Stromal cell of bone marrow (primary cell): ENCODE measurements at regions not wholly inside any gene's neighbourhood (a gene's known extent, or its start where the extent isn't known, plus 50 kb on each side); places are given as distances from the start of the nearest gene placed in this dataset.

Source experiments
- DNase-seq: peaks from one replicate; pipeline ENCODE4 v3.0.0-alpha.2; 2012; ENCODE audit warnings: low read depth

DNA sequence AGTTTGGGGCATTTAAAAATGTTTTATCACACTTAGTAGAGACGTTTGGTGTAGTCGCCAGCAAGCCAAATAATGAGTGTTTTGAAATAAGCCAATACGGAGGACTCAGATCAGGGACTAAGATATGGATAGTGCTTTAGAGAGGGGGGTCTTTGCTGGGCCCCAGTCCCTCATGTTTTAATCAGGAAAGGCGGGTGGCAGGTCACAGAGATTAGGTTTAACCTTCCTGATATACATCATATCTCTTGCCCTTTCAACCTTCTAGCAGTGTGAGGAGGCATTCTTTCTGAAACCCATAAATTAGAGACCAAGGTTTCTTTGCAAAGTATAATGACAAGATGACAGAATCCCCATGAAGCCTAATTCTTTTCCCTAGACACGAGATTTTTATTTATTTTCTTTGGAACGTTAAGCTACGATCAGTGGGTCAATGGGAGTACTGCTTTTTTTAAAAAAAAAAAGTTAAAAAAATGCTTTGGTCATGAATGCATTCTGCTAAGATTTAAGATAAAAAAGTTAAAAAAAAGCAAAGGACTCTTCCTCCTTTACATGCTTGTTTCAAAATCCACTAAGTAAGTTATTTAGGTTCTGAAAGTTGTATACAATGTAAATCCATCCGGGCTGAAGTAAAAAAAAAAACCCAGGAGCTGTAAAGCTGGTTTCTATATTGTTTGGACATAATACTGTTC, 572.1 kb upstream of the SALL1 start:
- DNase-seq, result no peak

DNA sequence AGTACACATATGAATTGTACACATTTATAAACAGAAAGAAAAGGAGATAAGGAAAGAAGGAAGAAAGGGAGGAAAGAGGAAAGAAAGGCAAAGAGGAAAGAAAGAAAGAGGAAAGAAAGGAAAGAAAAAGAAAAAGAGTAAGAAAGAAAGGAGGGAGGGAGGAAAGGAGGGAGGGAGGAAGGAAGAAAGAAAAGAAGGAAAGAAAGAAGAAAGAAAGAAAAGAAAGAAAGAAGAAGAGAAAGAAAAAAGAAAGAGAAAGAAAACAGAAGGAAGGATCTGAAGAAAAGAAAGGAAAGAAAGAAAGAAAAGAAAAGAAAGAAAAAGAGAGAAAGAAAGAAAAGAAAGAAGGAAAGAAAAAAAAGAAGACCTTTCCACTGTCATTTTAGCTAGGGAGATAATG, 571.4 kb upstream of the SALL1 start:
- no peak for DNase-seq

DNA sequence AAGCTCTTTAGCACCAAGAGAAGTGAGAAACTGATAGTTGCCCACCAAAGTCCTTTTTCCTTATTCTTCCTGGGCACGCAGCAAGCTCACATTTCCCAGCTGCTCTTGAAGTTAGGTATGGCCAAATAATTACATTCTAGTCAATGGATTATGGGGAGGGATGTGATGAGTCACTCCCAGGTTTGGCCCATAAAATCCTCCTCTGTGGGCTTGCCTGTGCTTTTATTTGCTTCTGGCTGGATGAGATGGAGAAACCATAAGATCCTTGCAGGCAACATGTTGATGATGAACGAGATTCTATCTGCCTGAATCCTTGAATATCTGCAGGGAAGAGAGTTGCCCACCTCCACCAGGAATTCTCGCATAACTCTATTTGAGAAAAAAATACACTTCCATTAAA, 568.3 kb upstream of the SALL1 start:
- DNase-seq, result no peak

DNA sequence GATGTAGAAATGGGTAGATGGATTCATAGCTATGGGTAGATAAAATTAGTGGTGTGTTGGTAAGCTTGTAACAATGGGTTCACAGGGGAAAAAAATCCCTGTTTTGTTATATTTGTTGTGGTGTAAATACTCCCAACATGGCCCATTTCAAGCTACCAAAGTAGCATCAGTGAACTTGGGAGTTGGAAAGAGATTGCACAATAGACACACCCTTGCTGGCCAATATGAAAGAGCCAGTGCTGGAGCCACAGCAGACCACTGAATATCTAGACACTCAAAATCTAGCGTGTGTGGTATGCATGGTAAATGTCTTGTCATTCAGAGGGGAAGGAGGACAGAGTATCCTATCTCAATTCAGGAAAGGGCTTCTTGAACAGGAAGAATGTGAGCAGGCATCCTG, 565.1 kb upstream of the SALL1 start:
- DNase-seq, result no peak

DNA sequence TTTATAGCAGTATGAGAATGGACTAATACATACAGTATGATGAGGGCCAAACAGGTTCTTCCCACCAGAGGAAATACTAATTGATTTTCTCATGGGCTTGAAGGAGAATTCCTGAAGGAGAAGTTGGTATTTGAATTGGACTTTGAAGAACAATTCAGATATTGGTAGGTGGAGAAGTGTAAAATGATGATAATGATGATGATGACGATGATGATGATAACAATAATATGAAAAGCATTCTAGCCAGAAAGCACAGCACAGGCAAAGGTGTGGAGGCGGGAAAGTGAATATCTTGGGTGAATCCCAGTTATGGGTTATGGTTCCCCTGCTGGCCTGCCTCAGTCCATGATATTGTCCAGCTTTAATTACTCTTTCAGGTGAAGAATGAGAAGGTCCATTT, 562.4 kb upstream of the SALL1 start:
- no peak for DNase-seq

DNA sequence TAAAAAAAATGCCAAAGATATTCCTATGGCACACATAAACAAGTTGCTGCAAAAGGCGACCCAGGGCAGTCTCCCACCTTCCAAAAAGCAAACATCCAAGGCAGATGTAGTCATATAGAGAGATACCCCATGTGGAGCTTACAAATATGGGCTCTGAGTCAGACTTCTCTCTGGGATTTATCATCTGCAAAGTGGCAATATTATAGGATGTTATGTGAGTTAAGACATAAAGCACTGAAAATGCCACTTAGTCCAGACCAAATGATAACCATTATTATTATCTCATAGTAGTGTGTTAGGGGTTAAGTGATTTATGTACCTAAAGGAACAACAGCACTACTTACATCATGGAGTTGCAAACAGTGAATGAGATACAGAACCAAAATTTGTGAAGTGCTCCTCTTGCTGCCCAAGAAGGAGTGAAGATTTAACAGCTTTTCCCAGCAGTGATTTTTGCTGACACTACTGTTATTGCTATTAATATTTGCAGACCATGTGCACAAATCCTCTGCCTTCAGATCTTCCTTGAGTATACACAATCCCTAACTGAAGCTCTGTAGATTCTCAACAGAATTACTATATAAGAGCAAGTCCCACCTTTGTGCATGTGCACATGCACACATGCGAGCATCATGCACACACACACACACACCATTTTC, 560.0 kb upstream of the SALL1 start:
- DNase-seq, result no peak

DNA sequence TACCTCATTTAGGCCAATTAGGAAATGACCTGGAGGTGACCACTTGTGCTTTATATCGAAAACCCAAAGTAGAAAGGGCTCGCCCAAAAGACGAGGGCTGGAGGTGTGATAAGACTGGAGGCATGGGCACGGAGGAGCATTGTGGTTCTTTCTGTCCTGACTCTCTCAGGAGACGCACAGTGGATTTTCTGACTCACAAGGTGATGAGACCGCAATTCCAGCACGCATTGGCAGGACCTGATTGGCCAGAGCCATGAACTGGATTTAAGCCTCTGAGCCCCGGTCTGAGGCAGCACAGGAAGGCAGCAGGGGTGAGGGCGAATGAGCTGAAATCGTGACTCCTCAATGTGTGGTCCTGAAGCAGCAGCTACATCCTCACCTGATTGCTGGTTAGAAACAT, 559.1 kb upstream of the SALL1 start:
- DNase-seq, result no peak

DNA sequence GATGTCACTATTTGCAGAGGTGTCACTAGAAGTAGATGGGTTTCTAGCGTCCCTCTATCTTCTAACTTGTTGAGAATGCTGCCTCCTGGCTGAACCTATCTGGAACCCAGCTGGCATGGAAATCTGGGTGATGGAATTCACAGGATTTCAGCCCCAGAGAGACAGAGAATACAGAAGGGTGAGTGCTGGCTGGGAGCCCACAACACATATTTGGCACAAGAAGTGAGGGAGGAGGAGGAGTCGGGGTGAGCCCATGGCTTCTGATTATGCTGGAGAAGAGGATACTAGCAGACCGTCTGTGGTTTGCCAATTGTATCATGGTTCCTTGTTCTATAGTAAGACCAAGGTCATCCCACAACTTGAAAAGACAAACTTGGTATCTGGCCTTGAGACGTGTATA, 557.8 kb upstream of the SALL1 start:
- no peak for DNase-seq

DNA sequence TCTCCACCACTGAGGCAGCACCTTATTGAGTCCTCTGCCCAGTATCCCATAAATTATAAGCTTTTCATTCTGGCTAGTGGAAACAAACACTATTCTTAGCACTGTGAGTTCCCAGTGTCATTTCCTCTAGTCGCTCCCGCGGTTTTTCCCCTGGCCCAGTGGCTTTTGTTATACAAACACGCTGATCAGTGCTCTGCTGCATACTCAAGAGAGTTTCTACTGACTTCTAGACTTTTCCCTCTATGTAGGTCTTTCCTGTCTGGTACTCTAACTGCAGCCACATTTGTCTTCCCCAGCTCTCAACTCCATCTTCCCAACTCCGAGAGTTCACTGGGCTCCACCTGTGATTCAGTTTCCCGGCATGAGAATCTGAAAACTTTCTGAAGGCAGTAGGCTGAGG, 556.6 kb upstream of the SALL1 start:
- DNase-seq, result no peak

DNA sequence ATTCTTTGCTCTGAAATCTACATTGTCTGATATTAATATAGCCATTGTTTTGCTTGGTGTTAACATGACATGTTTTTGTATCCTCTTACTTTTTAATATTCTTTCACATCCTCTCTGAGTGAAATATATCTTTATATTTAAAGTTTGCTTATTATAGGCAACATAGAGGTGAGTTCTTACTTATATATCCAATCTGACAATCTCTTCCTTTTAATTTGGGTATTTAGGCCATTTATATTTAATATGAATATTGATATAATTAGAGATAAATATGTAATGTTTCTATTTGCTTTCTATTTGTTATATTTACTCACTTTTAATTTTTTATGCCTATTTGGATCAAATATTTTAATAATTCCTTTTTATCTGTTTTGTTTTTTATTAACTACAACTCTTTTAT, 554.1 kb upstream of the SALL1 start:
- no peak for DNase-seq

DNA sequence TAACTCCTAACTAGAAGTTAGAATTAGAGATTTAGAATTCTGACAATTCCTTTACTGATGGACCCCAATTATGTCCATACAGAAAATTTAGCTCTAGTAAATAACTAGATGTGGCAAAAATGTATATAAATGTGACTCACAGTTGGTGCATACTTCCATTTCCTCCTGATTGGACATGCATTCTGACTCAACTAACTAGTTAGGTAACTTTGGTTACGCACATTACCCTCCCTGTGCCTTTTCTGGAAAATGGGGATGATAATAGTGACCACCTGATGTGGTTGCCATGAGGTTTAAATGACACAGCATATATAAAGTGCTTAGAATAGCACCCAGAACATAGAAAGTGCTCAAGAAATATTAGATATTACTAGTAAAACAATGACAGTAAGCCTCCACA, 550.0 kb upstream of the SALL1 start:
- DNase-seq, result no peak

DNA sequence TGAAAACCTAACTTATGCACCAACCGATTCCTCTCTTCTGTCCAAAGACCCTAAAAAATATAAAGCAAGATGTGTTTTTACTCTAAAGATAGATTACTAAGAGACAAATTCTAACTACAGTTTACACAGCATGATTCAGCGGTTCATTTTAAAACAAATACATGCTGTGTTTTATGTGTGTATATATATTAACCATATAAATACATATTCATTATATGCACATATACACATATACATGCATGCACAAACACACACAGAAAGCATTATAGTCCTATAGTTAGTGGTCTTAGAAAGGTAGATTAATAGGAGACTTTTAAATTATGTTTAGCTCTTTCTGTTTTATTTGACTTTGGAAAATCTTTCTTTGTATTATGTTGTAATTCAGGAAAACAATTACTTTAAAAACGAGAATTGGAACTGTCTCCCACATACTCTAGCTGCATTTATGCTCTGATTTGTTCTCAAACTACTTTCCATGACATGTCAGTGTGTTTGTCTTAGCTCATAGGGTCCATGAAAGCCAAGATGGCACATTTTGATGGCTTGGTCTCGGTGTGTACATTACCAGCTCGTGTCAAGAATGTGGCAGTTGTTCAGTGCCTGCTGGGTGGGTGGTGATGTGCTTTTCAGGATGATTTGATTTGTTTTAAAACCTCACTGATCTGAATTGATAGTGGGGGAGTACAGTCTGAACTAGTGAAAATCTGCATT, 548.8 kb upstream of the SALL1 start:
- DNase-seq, result no peak

DNA sequence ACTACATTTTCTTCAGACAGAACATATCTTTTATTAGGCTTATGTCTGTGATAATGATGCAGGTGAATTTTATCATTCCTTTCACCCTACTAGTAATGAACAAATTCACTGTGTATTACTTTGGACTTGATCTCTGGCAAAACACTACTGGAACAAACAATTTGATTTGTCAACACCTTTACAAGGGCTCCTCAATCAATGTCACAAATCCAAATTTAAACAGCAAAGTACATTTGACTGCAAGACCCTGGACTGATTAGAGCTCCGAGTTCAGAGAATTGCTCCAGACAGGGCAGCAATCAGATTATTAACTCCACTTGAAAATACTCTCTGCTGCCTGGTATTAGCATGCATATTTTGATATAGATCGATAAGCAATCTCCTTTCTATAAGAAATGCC, 547.6 kb upstream of the SALL1 start:
- DNase-seq, result no peak

DNA sequence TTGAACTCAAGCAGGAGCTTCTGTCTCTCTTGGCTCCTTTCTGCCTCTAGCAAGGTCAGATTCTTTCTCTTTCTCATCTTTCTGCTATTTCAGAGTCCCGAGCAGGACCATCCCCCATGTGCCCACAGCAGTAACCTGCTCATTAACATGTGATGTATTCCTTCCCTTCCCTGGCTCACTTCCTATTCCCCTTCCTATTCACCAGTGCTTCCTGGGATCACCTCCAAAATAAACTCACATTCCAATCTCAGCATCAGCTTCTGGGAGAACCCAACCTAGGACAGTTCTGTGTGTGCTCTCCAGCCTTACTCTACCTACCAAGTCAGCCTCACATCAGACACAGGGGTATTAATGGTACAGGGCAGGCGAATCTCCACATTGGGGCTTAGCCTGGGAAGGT, 546.4 kb upstream of the SALL1 start:
- DNase-seq, result no peak

DNA sequence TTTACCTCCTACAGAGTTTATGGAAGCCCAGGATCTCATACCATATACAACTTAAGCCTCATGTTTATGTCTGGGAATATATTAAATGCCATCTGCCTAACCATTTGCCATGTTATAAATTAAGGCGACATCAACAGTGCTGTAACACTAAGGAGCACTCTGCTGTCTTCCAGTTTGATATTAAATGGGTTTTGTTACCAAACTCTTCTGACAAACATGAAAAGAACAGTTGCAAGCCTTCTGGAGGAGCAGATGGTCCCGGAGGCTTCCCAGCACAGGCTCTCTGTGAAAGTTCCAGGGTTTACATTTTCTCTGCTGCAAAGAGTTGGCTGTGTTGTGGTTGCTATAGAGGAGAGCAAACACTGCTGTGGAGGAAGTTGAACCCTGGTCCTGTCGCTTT, 545.3 kb upstream of the SALL1 start:
- no peak for DNase-seq

DNA sequence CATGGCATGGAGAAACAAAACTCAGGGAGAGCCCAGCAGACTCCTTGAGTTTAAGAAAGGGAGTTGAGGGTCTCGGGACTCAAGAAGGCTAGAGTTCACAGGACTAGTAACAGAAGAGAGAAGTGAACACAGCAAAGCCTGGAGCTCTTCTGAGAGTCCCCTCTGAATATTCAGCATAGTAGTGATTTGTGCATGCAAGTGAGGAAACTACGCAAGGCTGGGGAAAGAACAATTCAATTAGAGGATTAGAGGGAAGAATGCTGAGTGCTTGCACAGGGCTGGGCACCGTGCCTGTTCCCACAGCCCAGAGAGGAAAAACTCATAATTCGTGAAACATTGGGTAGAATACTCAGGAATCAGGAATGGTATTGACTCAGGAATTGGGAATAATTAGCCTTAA, 540.0 kb upstream of the SALL1 start:
- no peak for DNase-seq

DNA sequence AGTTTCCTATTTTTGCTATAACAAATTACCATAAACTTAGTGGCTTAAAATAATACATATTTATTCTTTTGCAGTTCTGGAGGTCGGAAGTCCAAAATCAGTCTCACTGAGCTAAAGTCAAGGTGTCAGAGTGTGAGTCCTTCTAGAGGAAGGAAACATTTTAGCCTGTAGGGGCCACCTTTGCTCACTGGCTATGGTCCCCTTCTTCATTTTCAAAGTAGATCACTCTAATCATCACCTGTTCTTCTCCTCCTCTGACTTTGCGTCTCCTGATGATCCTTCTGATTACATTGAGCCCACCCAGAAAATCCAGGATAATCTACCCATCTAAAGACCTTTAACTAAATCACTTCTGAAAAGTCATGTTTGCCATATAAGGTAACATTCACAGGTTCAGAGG, 534.4 kb upstream of the SALL1 start:
- no peak for DNase-seq

DNA sequence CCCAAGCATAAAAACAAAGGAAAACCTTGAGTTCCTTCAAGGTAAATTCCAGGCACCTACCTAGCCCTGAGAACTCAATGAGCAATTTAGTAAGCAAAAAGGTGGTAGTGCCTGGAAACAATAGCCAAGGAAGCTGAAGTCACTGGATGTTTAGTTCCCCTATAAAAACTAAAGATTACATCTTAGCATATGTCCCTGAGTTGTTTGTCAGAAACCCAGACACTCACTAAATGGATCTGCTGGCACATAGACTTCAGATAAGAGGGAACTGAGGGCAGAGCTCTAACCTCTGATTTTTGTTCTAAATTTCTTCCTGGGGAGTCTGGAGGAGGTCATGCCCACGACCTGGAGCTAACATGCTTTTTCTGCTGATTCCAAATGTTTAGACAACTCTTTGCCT, 532.8 kb upstream of the SALL1 start:
- DNase-seq, result no peak

DNA sequence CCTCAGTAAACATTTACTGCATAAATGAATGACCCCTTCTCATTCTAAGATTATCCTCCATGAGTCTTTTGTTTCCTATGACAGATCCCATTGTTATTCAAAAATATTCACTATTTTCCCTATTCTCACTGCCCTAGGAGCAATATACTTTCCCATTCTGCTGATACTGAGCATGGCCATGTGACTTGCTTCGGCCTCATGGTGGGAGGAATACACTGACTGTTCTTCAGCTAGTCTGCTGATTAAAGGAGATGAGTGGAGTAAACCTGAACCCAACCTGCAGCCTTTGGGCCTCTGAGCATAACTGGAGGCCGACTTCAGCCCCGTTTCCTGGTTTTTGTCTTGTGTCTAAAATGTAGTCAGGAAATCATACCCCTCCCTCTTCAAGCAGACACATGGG, 531.8 kb upstream of the SALL1 start:
- DNase-seq, result no peak

DNA sequence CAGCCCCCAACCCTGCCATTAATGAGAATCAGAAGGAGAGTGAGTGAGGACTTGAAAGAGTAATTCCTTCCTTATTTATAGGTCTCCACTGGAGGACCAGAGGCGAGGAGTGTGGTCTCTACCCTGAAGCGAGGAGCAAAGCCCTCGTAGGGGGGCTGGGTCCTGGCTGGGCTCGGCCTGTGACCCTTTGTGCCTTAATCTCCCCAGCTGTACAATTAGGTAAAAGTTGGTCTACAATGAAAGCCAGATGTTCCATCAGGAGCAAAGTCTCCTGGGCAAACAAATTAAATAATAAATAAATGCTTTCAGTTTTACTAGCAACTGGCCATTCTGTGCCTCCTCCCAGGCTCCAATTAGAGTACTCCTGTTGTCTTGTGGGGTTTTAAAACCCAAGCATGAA, 523.5 kb upstream of the SALL1 start:
- DNase-seq, result no peak

DNA sequence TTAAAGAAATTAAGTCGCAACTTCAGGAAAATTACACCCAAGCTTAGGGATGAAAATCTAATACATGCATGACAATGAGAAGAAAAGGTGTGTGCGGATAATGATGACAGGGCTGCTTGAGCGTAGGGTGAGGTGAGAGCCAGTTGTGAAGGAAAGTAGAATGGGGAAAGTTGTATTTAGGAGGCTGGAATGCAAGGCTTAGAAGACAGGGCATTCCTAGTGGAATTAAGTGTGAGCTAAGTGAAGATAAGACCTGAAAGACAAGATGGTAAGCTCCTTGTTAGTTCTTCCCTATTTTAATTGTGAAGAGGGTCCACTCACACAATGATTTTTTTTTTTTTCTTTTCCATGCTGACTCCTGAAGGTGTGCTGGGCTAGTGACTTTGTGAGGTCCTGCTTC, 519.5 kb upstream of the SALL1 start:
- no peak for DNase-seq

DNA sequence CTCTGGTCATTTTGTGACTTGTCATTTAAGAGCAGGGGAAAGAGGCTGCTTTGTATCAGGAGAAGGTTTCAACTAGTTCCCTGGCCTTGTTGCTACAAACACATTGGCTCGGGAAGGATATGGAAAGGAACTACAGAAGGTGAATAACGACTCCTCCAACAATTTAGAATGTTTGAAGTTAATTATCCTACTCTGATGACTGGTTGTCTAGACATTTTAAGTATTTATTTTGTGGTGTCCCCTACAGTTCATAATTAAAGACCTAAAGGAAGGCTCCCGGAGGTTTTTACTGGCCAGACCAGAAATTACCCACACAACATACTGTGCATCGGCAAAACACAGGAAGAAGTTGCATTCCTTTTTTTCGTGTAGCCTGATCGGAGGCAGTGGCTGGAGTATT, 515.8 kb upstream of the SALL1 start:
- no peak for DNase-seq

DNA sequence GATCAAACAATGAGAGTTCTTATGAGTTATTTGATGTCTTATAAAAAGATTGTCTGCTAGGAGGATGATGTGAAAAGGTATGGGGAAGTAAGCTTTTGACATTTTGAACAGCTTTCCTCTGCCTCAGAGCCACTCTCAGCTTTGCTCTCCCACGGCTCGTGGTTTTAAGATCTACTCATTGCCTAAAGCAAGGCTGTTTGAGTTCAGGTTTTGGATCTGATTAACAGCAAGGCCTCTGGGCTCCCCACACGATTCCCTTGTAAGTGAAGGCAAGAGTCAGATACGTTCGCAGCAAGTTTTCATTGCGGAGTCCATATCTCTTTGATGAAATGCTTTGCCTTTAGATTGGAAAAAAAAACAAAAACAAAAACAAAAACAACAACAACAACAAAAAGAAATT, 515.0 kb upstream of the SALL1 start:
- DNase-seq, result no peak
